ENCODE measurements at regions not wholly inside any gene's neighbourhood (a gene's known extent, or its start where the extent isn't known, plus 50 kb on each side); places are given as distances from the start of the nearest gene placed in this dataset.

GRCh38 chr6:21767891-21768648 is 174.5 kb downstream of the SOX4 start (continued):
- TF ChIP-seq USF2 (IDR thresholded peaks at IDR 0.05; ENCODE audit: low read depth, low read length): no peak

- H2BK120ac ChIP-seq (ENCODE audit: low read depth, low read length): peak overlapping the region; percentile 86
- H3K9me1 ChIP-seq (ENCODE audit: insufficient read depth, low read length): peaks cover 3% of the 10 kb centered on the region
- H3K4me3 ChIP-seq (ENCODE audit: insufficient read depth, low read depth, low read length): no peak overlapping the region
- H3K4me1 ChIP-seq (ENCODE audit: control insufficient read depth, insufficient read depth, low read length): peaks cover 6% of the 10 kb centered on the region
- dilution Hi-C loops (cut with HindIII; ENCODE audit: low sequenced_read_pairs, unreplicated experiment): no loop called here
- H3K79me1 ChIP-seq (ENCODE audit: low read depth in 1 of 2, low read length in 2 of 2): peaks cover 0 to 15% of the 10 kb centered on the region in 2 experiments; a peak in 2 of 4 replicates
- H3K27ac ChIP-seq (ENCODE audit: insufficient read depth, low read length): peak overlapping the region; percentile 41; the same call in 1 of the 2 replicates
- peak overlapping the region; percentile 3; the same call in 2 of the 3 replicates for H2BK15ac ChIP-seq (ENCODE audit: low read depth, low read length)
- H2AK5ac ChIP-seq (ENCODE audit: low read depth, low read length): no peak overlapping the region
- peak overlapping the region; percentile 57 for H3K56ac ChIP-seq (ENCODE audit: extremely low read depth, insufficient read depth, low read length)
- H3K9ac ChIP-seq (ENCODE audit: low read depth, low read length): no peak overlapping the region; the same call in 1 of the 2 replicates
- H3K23ac ChIP-seq (ENCODE audit: low read depth, low read length): peak overlapping the region; percentile 32
- peak overlapping the region; percentile 19 for H3K4ac ChIP-seq (ENCODE audit: low read depth, low read length)
- H3K36me3 ChIP-seq (ENCODE audit: control insufficient read depth, insufficient read depth, low read length): no peaks in the 10 kb centered on the region
- DNase-seq (peak; percentile 98), ATAC-seq (ENCODE audit: low read depth) (peak; percentile 84)
- in situ Hi-C loops (cut with MboI; ENCODE audit: low sequenced_read_pairs): no loop called here
- H3K4me2 ChIP-seq (ENCODE audit: low read depth, low read length): peak overlapping the region; percentile 49
- intact Hi-C loops (cut with micrococcal nuclease): loop anchor here (5.0 to 10.0 kb wide), 4 partner anchors 172 to 895 kb away; no protein-coding TSS in a partner anchor
- H4K20me1 ChIP-seq (ENCODE audit: insufficient read depth, low read length): no peaks in the 10 kb centered on the region
- no peak overlapping the region for H2AK9ac ChIP-seq (replicated peaks; ENCODE audit: low read depth, low read length, poor library complexity)
- ChIA-PET POLR2A (ENCODE audit: unreplicated experiment) (interaction anchor here (0.5 to 0.7 kb wide), 3 partner anchors 23 to 181 kb away, joined by 3 to 4 read pairs (median 3); no protein-coding TSS in a partner anchor), CTCF (interaction anchor here (0.5 to 1.4 kb wide), 3 partner anchors 97 to 202 kb away, joined by 3 to 4 read pairs (median 3); no protein-coding TSS in a partner anchor)
- H4K91ac ChIP-seq (ENCODE audit: insufficient read depth, low read depth, low read length): peak overlapping the region; percentile 27; the same call in 1 of the 2 replicates
- no peaks in the 10 kb centered on the region for H3K9me3 ChIP-seq (ENCODE audit: control insufficient read depth, insufficient read depth, low read length)
- H2BK5ac ChIP-seq (ENCODE audit: low read depth, low read length, poor library complexity, severe bottlenecking): peak overlapping the region; percentile 86
- H4K8ac ChIP-seq (ENCODE audit: low read depth in 2 of 2, low read length in 2 of 2): peak overlapping the region; percentile 5 to 66; a peak in 2 of 4 replicates
- BruUV-seq (replicated peaks): no TSS peak
- WGBS, 2 experiments (ENCODE audit: extremely low coverage in 2 of 2, insufficient read length in 1 of 2): no CpG with 5 or more reads among the region's 2 CpGs
- no peak overlapping the region for H2AFZ ChIP-seq (replicated peaks; ENCODE audit: low read length, poor library complexity)
- H3K14ac ChIP-seq (replicated peaks; ENCODE audit: low read depth, low read length): peak overlapping the region; percentile 51; the same call in 1 of the 2 replicates
- H3K18ac ChIP-seq (ENCODE audit: low read depth, low read length): peak overlapping the region; percentile 30; the same call in 1 of the 2 replicates
- peak overlapping the region; percentile 6; the same call in 1 of the 2 replicates for H4K5ac ChIP-seq (ENCODE audit: low read depth, low read length)
- no peaks in the 10 kb centered on the region for H3K27me3 ChIP-seq (ENCODE audit: control insufficient read depth, insufficient read depth, low read length)
- H2BK20ac ChIP-seq (ENCODE audit: low read depth, low read length): peak overlapping the region; percentile 73
- TF ChIP-seq MAZ (IDR thresholded peaks at IDR 0.05; ENCODE audit: borderline replicate concordance, low read depth, low read length) (peak; percentile 41; the same call in 1 of the 2 replicates), RAD21 (IDR thresholded peaks at IDR 0.05; ENCODE audit: low read length) (no peak), ELK1 (IDR thresholded peaks at IDR 0.05; ENCODE audit: borderline replicate concordance, low read depth, low read length) (no peak), SMC3 (IDR thresholded peaks at IDR 0.05; ENCODE audit: low read depth, low read length) (peak; percentile 15; the same call in 1 of the 2 replicates), RFX5 (IDR thresholded peaks at IDR 0.05; ENCODE audit: low read depth, low read length) (no peak), MXI1 (IDR thresholded peaks at IDR 0.05; ENCODE audit: borderline replicate concordance, low read depth, low read length) (no peak), RCOR1 (IDR thresholded peaks at IDR 0.05; ENCODE audit: insufficient replicate concordance, low read length) (no peak), BHLHE40 (IDR thresholded peaks at IDR 0.05; ENCODE audit: low read depth, low read length) (peak; percentile 35), NFE2L2 (IDR thresholded peaks at IDR 0.05; ENCODE audit: low read depth, low read length) (no peak), MAFK (IDR thresholded peaks at IDR 0.05; ENCODE audit: low read depth, low read length) (no peak), POLR2A (IDR thresholded peaks at IDR 0.05; ENCODE audit: low read depth, low read length) (peak; percentile 68; the same call in 1 of the 2 replicates)
Measured at GRCh38 chr6:21769405-21769861, 175.9 kb downstream of the SOX4 start.
